IgD-negative memory B cell (primary cell): ENCODE measurements at regions not wholly inside any gene's neighbourhood (a gene's known extent, or its start where the extent isn't known, plus 50 kb on each side); places are given as distances from the start of the nearest gene placed in this dataset.
"Not testable (repeated sequence)": the region's sequence is repeated elsewhere in the genome, so short reads cannot be mapped to it uniquely, and the experiment has no call there.

Experiments used
- H3K27ac Mint-ChIP-seq, 3 donors: one replicate each; pipeline ENCODE4 v1.8.0; 2020 to 2022; ENCODE audit warnings: mild to moderate bottlenecking in 3 of 3, mixed read lengths in 3 of 3, moderate library complexity in 1 of 3
- H3K27me3 Mint-ChIP-seq: one replicate; pipeline ENCODE4 v1.8.0; 2021; ENCODE audit warnings: mixed read lengths
- H3K36me3 Mint-ChIP-seq: one replicate; pipeline ENCODE4 v1.8.0; 2020; ENCODE audit warnings: mild to moderate bottlenecking, mixed read lengths
- H3K4me1 Mint-ChIP-seq, 3 donors: one replicate each; pipeline ENCODE4 v1.8.0; 2020 to 2022; ENCODE audit warnings: mixed read lengths in 3 of 3, mild to moderate bottlenecking in 1 of 3
- H3K4me3 Mint-ChIP-seq, 4 donors: one replicate each; pipeline ENCODE4 v1.8.0; 2020 to 2022; ENCODE audit warnings: mild to moderate bottlenecking in 4 of 4, mixed read lengths in 4 of 4, moderate library complexity in 3 of 4
- H3K9me3 Mint-ChIP-seq, 3 donors: one replicate each; pipeline ENCODE4 v1.8.0; 2020 to 2021; ENCODE audit warnings: mixed read lengths in 3 of 3, mild to moderate bottlenecking in 1 of 3

GRCh38 chr14:106714446-106715428 is 1188.4 kb downstream of the TMEM121 start:
- H3K9me3 Mint-ChIP-seq, H3K27ac Mint-ChIP-seq, H3K27me3 Mint-ChIP-seq, H3K36me3 Mint-ChIP-seq: not testable (repeated sequence)
- peak overlapping the region in 1 of 4 donors; percentile 22 for H3K4me3 Mint-ChIP-seq
- H3K4me1 Mint-ChIP-seq: peaks cover 3 to 13% (median 9%) of the 10 kb centered on the region in 3 donors

- not testable (repeated sequence) for H3K4me3 Mint-ChIP-seq, H3K9me3 Mint-ChIP-seq, H3K27me3 Mint-ChIP-seq, H3K27ac Mint-ChIP-seq, H3K36me3 Mint-ChIP-seq
- H3K4me1 Mint-ChIP-seq: peaks cover 2 to 18% (median 11%) of the 10 kb centered on the region in 3 donors
Measured at GRCh38 chr14:106717544-106717943, 1191.2 kb downstream of the TMEM121 start.

GRCh38 chr14:106719880-106720279 is 1193.5 kb downstream of the TMEM121 start:
- not testable (repeated sequence) for H3K9me3 Mint-ChIP-seq, H3K36me3 Mint-ChIP-seq, H3K27me3 Mint-ChIP-seq, H3K27ac Mint-ChIP-seq, H3K4me3 Mint-ChIP-seq
- peaks cover 0 to 12% (median 11%) of the 10 kb centered on the region in 3 donors for H3K4me1 Mint-ChIP-seq

GRCh38 chr14:106721926-106722325 is 1195.5 kb downstream of the TMEM121 start:
- not testable (repeated sequence) for H3K27me3 Mint-ChIP-seq, H3K36me3 Mint-ChIP-seq, H3K27ac Mint-ChIP-seq, H3K4me3 Mint-ChIP-seq, H3K9me3 Mint-ChIP-seq
- peaks cover 0 to 12% (median 11%) of the 10 kb centered on the region in 3 donors for H3K4me1 Mint-ChIP-seq

- H3K4me1 Mint-ChIP-seq: peaks cover 0 to 12% (median 6%) of the 10 kb centered on the region in 3 donors
- not testable (repeated sequence) for H3K27ac Mint-ChIP-seq, H3K4me3 Mint-ChIP-seq
Measured at GRCh38 chr14:106722813-106723687, 1196.7 kb downstream of the TMEM121 start.

GRCh38 chr14:106727962-106728361 is 1201.6 kb downstream of the TMEM121 start:
- not testable (repeated sequence) for H3K27me3 Mint-ChIP-seq, H3K27ac Mint-ChIP-seq, H3K4me1 Mint-ChIP-seq, H3K4me3 Mint-ChIP-seq, H3K9me3 Mint-ChIP-seq, H3K36me3 Mint-ChIP-seq

More at GRCh38 chr14:106722813-106723687, 1196.7 kb downstream of the TMEM121 start:
- H3K9me3 Mint-ChIP-seq, H3K36me3 Mint-ChIP-seq, H3K27me3 Mint-ChIP-seq: not testable (repeated sequence)

GRCh38 chr14:106728611-106729010 is 1202.2 kb downstream of the TMEM121 start:
- no peaks in the 10 kb centered on the region for H3K36me3 Mint-ChIP-seq
- H3K4me1 Mint-ChIP-seq: no peaks in the 10 kb centered on the region
- no peaks in the 10 kb centered on the region for H3K9me3 Mint-ChIP-seq
- H3K27ac Mint-ChIP-seq: no peak overlapping the region
- no peaks in the 10 kb centered on the region for H3K27me3 Mint-ChIP-seq
- no peak overlapping the region for H3K4me3 Mint-ChIP-seq

GRCh38 chr14:106729551-106729950 is 1203.2 kb downstream of the TMEM121 start:
- Mint-ChIP-seq H3K27ac (no peak overlapping the region), H3K4me1 (no peaks in the 10 kb centered on the region), H3K4me3 (no peak overlapping the region), H3K9me3 (no peaks in the 10 kb centered on the region), H3K27me3 (no peaks in the 10 kb centered on the region), H3K36me3 (no peaks in the 10 kb centered on the region)

- H3K36me3 Mint-ChIP-seq: no peaks in the 10 kb centered on the region
- H3K4me1 Mint-ChIP-seq: peaks cover 0 to 6% (median 0%) of the 10 kb centered on the region in 3 donors
- H3K9me3 Mint-ChIP-seq: no peaks in the 10 kb centered on the region
- H3K4me3 Mint-ChIP-seq: no peak overlapping the region
- no peak overlapping the region for H3K27ac Mint-ChIP-seq
- H3K27me3 Mint-ChIP-seq: no peaks in the 10 kb centered on the region
Measured at GRCh38 chr14:106733771-106734170, 1207.4 kb downstream of the TMEM121 start.

GRCh38 chr14:106737021-106737420 is 1210.6 kb downstream of the TMEM121 start:
- peak overlapping the region in 1 of 4 donors; percentile 76 for H3K4me3 Mint-ChIP-seq
- peaks cover 0 to 8% (median 8%) of the 10 kb centered on the region in 3 donors for H3K4me1 Mint-ChIP-seq
- H3K27ac Mint-ChIP-seq: no peak overlapping the region
- H3K36me3 Mint-ChIP-seq: no peaks in the 10 kb centered on the region
- H3K27me3 Mint-ChIP-seq: no peaks in the 10 kb centered on the region
- H3K9me3 Mint-ChIP-seq: no peaks in the 10 kb centered on the region

- Mint-ChIP-seq H3K27me3 (no peaks in the 10 kb centered on the region), H3K4me1 (peaks cover 0 to 8% (median 8%) of the 10 kb centered on the region in 3 donors), H3K36me3 (no peaks in the 10 kb centered on the region), H3K9me3 (no peaks in the 10 kb centered on the region), H3K4me3 (peak overlapping the region in 1 of 4 donors; percentile 32), H3K27ac (no peak overlapping the region)
Measured at GRCh38 chr14:106738075-106738474, 1211.7 kb downstream of the TMEM121 start.

- H3K4me1 Mint-ChIP-seq, H3K27ac Mint-ChIP-seq, H3K4me3 Mint-ChIP-seq, H3K27me3 Mint-ChIP-seq, H3K36me3 Mint-ChIP-seq, H3K9me3 Mint-ChIP-seq: not testable (repeated sequence)
Measured at GRCh38 chr14:106738598-106739258, 1212.3 kb downstream of the TMEM121 start.

- H3K4me1 Mint-ChIP-seq, H3K27me3 Mint-ChIP-seq, H3K9me3 Mint-ChIP-seq, H3K36me3 Mint-ChIP-seq: not testable (repeated sequence)
- Mint-ChIP-seq H3K27ac (peak overlapping the region in 1 of 3 donors; percentile 77), H3K4me3 (peak overlapping the region in 2 of 4 donors; percentile 53 to 78)
Measured at GRCh38 chr14:106741086-106741827, 1214.9 kb downstream of the TMEM121 start.

- H3K4me1 Mint-ChIP-seq, H3K9me3 Mint-ChIP-seq, H3K27me3 Mint-ChIP-seq, H3K36me3 Mint-ChIP-seq: not testable (repeated sequence)
- peak overlapping the region in 2 of 4 donors; percentile 76 to 86 for H3K4me3 Mint-ChIP-seq
- peak overlapping the region in 1 of 3 donors; percentile 35 for H3K27ac Mint-ChIP-seq
Measured at GRCh38 chr14:106745016-106745767, 1218.8 kb downstream of the TMEM121 start.
